ENCODE measurements at regions not wholly inside any gene's neighbourhood (a gene's known extent, or its start where the extent isn't known, plus 50 kb on each side); places are given as distances from the start of the nearest gene placed in this dataset.

GRCh38 chr2:59909147-59909546 is 644.3 kb downstream of the BCL11A start:
- no peak for TF ChIP-seq POLR2A (IDR thresholded peaks at IDR 0.05; ENCODE audit: low read depth, low read length)
- no peak for TF ChIP-seq ZNF207 (IDR thresholded peaks at IDR 0.05; ENCODE audit: borderline replicate concordance)
- TF ChIP-seq POLR2AphosphoS5 (IDR thresholded peaks at IDR 0.05; ENCODE audit: low read length), result no peak

All from GM12878 (cell line).